Brain microvascular endothelial cell (primary cell): ENCODE measurements at regions not wholly inside any gene's neighbourhood (a gene's known extent, or its start where the extent isn't known, plus 50 kb on each side); places are given as distances from the start of the nearest gene placed in this dataset.

ENCODE experiments used
- DNase-seq: peaks from one replicate; pipeline ENCODE4 v3.0.0-alpha.2; 2020
- H3K27ac ChIP-seq: fragments of 250-450 bp; sonication (Bioruptor Pico); 2 replicates; pipeline ENCODE4 v1.5.1; 2020; ENCODE audit warnings: mild to moderate bottlenecking, moderate library complexity
- H3K27me3 ChIP-seq: fragments of 250-450 bp; sonication (Bioruptor Pico); replicated peaks from 2 replicates; pipeline ENCODE4 v1.5.1; 2020; ENCODE audit warnings: mild to moderate bottlenecking
- H3K36me3 ChIP-seq: fragments of 250-450 bp; sonication (Bioruptor Pico); replicated peaks from 2 replicates; pipeline ENCODE4 v1.5.1; 2020; ENCODE audit warnings: mild to moderate bottlenecking
- H3K4me3 ChIP-seq: 2 replicates; pipeline ENCODE4 v1.5.1; 2011; ENCODE audit warnings: low read depth, mild to moderate bottlenecking, control low read depth, low read length, moderate library complexity
- CTCF ChIP-seq: IDR thresholded peaks from 2 replicates; pipeline ENCODE4 v1.5.1; 2011; ENCODE audit warnings: low read depth, mild to moderate bottlenecking, moderate library complexity, low read length, control low read depth, inconsistent platforms; ENCODE audit errors: missing control alignments
- in situ Hi-C: cut with HindIII; loops from 2 replicates; pipeline ENCODE4 v1.10.0; 2017; ENCODE audit warnings: low sequenced_read_pairs, low pct_ligation_motif_present

DNA sequence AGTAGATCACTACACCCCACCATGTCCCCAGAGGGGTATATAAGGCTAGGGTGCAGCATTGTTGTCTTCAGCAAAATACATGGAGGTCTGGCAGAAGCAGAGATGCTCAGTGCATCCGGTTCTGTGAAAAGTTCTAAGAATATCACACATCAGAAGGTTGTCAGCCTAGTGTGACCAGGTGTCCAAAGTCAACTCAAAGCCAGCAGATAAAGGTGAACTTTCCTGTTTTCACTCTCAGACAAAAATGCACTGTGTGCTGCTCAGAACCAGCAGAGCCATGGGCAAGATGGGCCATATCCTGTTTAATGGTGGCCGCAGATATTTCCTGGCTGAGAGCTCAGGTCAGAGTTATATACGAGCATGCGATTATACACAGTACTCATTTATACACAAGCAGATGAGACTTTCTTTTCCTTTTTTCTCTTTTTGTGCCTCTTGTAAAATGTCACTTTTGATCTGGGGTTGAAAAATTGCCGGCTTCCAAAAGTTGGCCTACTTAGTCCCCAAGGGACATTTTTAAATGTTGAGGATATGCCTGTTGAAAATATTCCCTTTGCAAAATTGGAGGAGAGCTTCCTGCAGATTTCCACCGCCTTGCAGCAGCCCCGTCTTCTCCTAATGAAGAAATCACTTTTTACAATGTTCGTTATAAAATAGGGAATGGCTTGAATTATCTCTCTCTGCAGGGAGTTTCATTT lies 425.6 kb upstream of the SALL1 start:
- in situ Hi-C loops: no loop called here

DNA sequence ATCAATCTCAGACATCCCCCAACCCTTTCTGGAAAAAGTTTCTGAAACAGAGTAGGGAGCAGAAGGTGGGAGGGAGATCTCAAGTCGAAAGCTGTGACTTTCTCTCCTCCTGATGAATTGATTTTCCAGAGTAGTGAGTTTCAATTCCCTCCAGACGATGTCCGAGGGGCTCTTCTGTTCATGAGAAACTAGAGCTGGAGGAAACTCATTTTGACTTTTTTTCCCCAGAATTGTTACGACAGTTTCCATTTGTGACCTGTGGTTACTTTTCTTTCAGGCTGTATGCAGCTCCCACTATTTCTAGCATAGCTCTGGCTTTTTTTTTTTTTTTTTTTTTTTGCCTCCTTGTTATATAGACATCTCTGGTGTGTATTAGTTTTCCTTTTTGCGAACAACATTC lies 422.1 kb upstream of the SALL1 start:
- Histone ChIP-seq H3K27me3 (no peaks in the 10 kb centered on the region), H3K36me3 (no peaks in the 10 kb centered on the region), H3K27ac (no peak overlapping the region), H3K4me3 (no peak overlapping the region)
- in situ Hi-C loops: no loop called here
- no peak for DNase-seq
- TF ChIP-seq CTCF: no peak

More for the DNA sequence above, 425.6 kb upstream of the SALL1 start:
- Histone ChIP-seq H3K27ac (no peak overlapping the region), H3K4me3 (no peak overlapping the region), H3K27me3 (no peaks in the 10 kb centered on the region), H3K36me3 (no peaks in the 10 kb centered on the region)
- TF ChIP-seq CTCF: no peak
- DNase-seq: no peak

- no peak for TF ChIP-seq CTCF
- in situ Hi-C loops: no loop called here
- Histone ChIP-seq H3K27ac (no peak overlapping the region), H3K36me3 (no peaks in the 10 kb centered on the region), H3K27me3 (no peaks in the 10 kb centered on the region), H3K4me3 (no peak overlapping the region)
- DNase-seq: no peak
Measured at GRCh38 chr16:51569203-51569931, 418.3 kb upstream of the SALL1 start.

DNA sequence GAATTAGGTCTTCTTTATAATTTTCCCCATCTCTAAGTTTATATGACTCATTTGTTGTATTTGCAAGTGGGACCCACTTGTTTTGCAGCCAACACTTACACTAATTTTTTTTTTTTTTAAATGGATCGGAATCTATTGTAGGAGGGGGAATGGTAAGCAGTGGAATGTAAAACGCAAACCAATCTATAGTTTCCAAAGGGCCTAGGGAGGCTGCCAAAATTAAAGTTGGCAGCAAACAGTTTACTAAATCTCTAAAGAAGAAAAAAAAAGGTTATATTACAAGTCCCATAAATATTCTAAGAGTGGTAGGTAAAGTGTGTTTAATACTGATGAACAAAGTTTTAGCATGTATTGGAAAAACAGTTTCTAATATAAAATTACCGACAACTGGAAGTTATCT lies 416.8 kb upstream of the SALL1 start:
- no peak for TF ChIP-seq CTCF
- in situ Hi-C loops: no loop called here
- H3K4me3 ChIP-seq: no peak overlapping the region
- H3K36me3 ChIP-seq: no peaks in the 10 kb centered on the region
- H3K27ac ChIP-seq: no peak overlapping the region
- H3K27me3 ChIP-seq: no peaks in the 10 kb centered on the region
- no peak for DNase-seq

DNA sequence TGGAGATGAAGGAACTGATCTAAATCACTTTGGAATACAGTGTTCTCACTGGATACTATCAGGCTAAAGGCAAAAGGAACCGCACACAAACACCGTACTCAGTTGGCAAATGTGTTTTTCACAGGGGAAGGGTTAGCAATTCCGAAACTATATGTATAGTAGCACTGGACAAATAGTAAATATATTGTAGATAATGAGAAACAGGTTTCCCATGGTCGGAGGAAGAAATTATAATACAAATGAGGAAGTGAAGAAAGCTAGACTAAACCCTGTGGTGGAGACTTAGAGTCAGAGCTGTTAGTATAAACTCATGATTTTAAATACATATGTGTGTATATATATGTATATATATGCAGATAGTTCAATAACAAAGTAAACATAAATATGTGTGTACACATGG lies 414.1 kb upstream of the SALL1 start:
- H3K27ac ChIP-seq: no peak overlapping the region
- no peak for TF ChIP-seq CTCF
- no peaks in the 10 kb centered on the region for H3K36me3 ChIP-seq
- H3K27me3 ChIP-seq: no peaks in the 10 kb centered on the region
- H3K4me3 ChIP-seq: no peak overlapping the region
- in situ Hi-C loops: no loop called here
- DNase-seq: no peak
